ENCODE measurements at regions not wholly inside any gene's neighbourhood (a gene's known extent, or its start where the extent isn't known, plus 50 kb on each side); places are given as distances from the start of the nearest gene placed in this dataset.

DNA sequence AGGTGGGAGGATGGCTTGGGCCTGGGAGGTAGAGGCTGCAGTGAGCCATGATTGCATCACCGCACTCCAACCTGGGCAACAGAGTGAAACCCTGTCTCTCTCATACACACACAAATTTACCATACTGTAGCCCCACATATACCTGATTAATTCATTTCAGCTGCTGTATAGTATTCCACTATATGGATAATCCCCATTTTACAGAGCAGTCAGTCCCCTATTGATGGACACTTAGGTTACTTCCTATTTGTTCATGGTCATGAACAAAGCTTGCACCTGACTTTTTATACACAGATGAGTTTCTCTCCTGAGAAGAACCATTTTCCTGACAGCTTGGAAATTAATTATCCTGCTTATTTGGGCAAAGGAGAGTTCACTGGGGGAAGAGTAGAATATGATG is 59.2 kb downstream of the EMX2 start:
- no peak for DNase-seq

GRCh38 chr10:117603081-117603480 is 60.5 kb downstream of the EMX2 start:
- no peak for DNase-seq

- DNase-seq = no peak
These were observed 61.2 kb downstream of the EMX2 start for GRCh38 chr10:117603726-117604125.

DNA sequence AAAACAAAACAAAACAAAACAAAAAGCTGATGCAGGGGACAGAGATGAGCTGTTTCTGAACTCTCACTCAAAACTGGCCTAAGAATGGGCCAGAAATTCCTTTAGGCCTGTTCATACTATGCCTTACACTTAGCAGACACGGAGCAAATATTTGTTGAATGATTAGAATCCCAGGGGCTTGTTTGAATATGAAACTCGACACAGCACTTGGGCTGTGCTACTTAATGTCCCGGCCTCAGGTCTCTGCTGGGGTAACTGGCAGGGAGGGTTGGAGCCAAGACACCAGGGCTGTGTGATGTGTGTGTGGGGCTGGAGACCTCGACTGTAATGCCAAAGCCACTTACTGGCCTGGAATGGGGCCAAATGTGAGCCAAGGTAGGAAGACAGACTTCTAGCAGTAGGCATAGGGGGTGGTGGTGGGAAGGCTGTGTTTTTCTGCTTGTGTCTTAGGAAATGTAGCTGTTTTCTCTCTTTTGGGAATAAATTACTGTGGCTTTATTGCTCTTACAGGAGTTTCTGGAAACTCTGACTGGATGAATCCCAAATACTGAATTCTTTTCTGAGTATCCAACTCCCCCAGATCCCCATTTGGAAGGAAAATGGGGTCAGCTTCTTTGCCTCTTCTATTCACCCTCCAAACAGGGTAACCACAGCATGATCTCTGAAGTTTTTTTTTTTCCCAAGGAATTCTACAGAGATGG is 66.7 kb downstream of the EMX2 start:
- DNase-seq = no peak

DNA sequence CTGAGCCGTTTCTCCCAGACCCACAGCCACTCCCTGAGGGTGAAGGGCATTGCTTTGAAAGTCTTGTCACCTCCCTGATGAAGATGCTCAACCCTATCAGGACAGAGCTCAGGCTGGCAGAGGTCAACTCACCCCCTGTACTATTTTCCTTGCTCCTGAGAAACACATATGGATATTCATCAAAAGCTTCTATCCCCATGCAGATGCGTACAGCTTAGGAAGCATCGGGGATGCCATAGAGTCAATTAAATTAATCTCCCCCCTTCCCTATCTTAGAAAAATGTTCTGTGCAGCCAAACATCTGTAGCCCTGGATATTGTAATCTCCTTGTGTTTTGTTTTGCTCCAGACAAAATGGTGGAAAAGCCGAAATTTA is 67.2 kb downstream of the EMX2 start:
- DNase-seq = no peak

GRCh38 chr10:117610321-117610720 is 67.8 kb downstream of the EMX2 start:
- no peak for DNase-seq

DNA sequence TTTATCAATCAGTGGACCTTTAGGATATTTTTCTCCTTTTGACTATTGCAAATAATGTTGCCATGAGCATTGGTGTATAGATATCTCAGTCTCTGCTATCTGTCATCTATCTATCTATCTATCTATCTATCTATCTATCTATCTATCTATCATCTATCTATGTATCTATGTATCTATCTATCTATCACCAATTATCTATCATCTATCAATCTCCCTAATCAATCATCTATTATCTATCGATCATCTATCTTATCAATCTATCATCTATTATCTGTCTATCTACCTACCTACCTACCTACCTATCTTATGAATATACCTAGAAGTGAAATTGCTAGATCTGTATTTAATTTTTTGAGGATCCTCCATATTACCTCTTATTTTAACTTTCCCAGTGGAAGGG is 69.6 kb downstream of the EMX2 start:
- no peak for DNase-seq

- DNase-seq = peak; percentile 17
These were observed 73.1 kb downstream of the EMX2 start for GRCh38 chr10:117615649-117616048.

- no peak for DNase-seq
These were observed 73.6 kb downstream of the EMX2 start for GRCh38 chr10:117616179-117616578.

- no peak for DNase-seq
These were observed 74.5 kb downstream of the EMX2 start for GRCh38 chr10:117617086-117617485.

- no peak for DNase-seq
These were observed 75.1 kb downstream of the EMX2 start for GRCh38 chr10:117617659-117618058.

GRCh38 chr10:117619223-117619622 is 76.7 kb downstream of the EMX2 start:
- no peak for DNase-seq

- DNase-seq = peak; percentile 21
These were observed 77.3 kb downstream of the EMX2 start for GRCh38 chr10:117619707-117620405.

- peak; percentile 21 for DNase-seq
These were observed 78.7 kb downstream of the EMX2 start for GRCh38 chr10:117621196-117621595.

DNA sequence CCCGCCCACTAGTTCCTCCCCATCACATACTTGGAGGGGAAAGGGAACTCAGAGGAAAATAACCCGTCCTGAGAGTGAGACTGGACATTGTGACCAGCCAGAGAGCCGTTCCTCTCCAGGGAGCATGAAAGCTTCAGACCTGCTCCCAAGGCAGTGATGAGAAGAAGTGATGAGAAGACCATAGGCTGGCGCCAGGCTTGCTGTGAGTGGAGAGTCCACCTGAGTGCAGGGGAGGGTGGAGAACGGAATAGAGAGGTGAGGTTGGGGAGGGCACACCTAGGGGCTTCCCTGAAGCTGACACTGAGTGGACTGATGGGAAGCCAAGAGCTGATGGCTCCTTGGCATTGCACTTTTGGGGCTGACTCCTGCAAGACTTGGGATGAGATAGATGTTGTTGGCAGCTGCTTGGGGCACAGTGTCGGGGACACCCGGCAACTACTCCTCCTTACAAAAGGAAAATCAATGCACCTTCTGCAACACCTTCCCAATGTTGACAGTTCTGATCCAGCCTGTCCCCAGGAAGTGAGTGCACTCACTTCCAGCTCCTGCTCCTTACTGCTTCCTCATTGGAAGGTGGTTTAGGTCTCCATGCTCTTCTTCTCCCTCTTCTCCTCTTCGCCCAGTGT is 79.4 kb downstream of the EMX2 start:
- DNase-seq = peak; percentile 26

GRCh38 chr10:117622471-117623184 is 80.1 kb downstream of the EMX2 start:
- peak; percentile 30 for DNase-seq

DNA sequence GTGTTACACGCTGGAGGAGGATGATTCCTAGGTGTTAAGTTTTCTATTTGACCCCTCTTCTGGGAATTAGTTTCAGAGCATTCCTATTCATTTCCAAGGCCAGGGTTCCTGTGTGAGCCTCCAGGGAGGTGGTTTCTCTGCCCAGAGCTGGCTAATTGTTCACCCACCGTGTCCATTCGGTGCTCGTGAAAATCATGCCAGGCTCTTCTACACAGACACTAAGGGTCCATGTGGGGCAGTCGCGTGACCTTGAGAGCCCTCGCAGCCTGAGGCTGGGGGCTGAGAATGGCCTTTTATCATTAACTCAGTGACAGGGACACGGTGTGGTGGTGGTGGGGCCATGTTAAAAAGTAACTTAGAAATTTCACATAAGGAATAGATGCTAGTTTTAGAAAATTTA is 83.7 kb downstream of the EMX2 start:
- DNase-seq = no peak

DNA sequence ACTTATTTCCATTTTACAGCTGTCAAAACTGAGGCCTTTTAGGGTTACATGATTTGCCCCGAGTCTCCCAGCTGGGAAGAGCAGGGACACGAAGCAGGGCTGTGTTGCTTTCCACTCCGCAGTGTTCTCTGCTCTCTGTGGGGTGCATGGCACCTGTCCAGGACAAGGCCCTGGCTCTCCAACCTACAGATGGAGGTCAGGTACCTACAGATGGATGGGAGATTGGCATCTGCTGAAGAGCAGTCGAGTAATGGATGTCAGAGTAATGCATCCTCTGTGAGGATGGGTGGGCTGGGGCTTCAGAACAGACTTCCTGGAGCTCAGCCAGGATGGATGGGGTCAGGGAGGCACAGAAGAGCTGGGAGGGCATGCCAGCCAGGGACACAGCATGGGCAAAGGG is 85.0 kb downstream of the EMX2 start:
- peak; percentile 17 for DNase-seq

DNA sequence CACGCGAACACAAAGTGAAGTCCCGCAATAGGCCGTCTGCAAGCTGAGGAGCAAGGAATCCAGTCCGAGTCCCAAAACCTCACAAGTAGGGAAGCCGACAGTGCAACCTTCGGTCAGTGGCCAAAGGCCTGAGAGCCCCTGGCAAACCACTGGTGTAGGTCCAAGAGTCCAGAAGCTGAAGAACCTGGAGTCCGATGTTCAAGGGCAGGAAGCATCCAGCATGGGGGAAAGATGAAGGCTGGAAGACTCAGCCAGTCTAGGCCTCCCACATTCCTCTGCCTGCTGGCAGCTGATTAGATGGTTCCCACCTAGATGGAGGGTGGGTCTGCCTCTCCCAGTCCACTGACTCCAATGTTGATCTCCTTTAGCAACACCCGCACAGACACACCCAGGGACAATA is 87.2 kb downstream of the EMX2 start:
- peak; percentile 32 for DNase-seq

- DNase-seq = no peak
These were observed 89.0 kb downstream of the EMX2 start for GRCh38 chr10:117631276-117632145.

DNA sequence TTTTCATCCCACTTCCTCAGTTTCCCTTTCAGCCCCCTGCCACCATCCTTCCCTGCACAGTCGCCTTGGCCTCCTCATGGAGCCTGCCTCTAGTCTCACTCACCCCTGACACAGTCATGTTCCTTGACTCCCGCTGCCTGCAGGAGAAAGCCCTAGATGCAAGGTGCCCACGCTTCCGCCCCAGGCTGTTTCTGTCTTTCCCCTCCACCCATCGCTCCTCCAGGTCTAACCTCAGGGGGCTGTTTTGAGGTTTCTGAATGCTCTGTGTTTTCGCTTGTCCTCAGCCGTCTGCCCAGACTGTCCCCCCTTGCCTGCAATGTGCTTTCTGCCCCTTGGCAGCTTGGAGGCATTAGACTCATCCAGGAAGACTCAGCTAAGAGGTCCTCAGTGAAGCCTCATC is 89.9 kb downstream of the EMX2 start:
- no peak for DNase-seq

GRCh38 chr10:117635826-117636225 is 93.3 kb downstream of the EMX2 start:
- no peak for DNase-seq

DNA sequence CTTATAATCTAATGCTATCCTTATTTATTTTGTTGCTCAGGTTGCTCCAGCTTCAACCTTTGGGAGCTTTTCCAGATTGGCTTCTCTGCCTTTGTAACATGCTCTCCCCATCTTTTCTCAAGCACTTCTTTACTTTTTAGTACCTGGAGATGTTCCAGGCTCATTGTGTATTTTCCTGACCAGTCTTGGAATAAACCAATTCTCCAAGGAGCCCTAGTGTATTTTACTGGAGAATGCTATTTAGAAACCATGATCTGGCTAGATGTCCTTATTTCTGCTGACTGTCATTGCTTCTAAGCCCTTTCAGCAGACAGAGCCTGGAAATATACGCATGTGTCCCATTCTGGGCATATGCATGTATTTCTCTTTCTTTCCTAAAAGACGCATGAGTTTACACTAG is 95.7 kb downstream of the EMX2 start:
- no peak for DNase-seq

Data from activated CD8-positive, alpha-beta memory T cell treated with anti-CD3 and anti-CD28 coated beads for 24 hours (primary cell).